SK-N-SH treated with all-trans-retinoic acid at 6 μM for 48 hours (cell line): ENCODE measurements at regions not wholly inside any gene's neighbourhood (a gene's known extent, or its start where the extent isn't known, plus 50 kb on each side); places are given as distances from the start of the nearest gene placed in this dataset.

Source experiments
- ATAC-seq: fragments of 200-7000 bp; cut with Tn5 transposase; 3 replicates; pipeline ENCODE4 v1.9.1; 2020; ENCODE audit warnings: mild to moderate bottlenecking, moderate library complexity
- ARNTL ChIP-seq: fragments of 450-650 bp; formaldehyde crosslinking; IDR thresholded peaks from 2 replicates; pipeline ENCODE4 v1.5.0; 2020; ENCODE audit warnings: low read depth, mild to moderate bottlenecking, moderate library complexity, borderline replicate concordance
- BACH2 ChIP-seq: fragments of 250-450 bp; sonication (Bioruptor Pico); IDR thresholded peaks from 2 replicates; pipeline ENCODE4 v1.9.0; 2021; ENCODE audit warnings: mild to moderate bottlenecking, borderline replicate concordance
- CSDC2 ChIP-seq: fragments of 250-450 bp; sonication (Bioruptor Pico); IDR thresholded peaks from 2 replicates; pipeline ENCODE4 v1.5.0; 2020; ENCODE audit warnings: mild to moderate bottlenecking, moderate library complexity
- CSRNP3 ChIP-seq: fragments of 250-450 bp; sonication (Bioruptor Pico); IDR thresholded peaks from 2 replicates; pipeline ENCODE4 v1.5.1; 2021; ENCODE audit warnings: mild to moderate bottlenecking, moderate library complexity
- ESRRG ChIP-seq: fragments of 250-450 bp; sonication (Bioruptor Pico); IDR thresholded peaks from 2 replicates; pipeline ENCODE4 v1.6.1; 2021; ENCODE audit warnings: mild to moderate bottlenecking
- GLIS3 ChIP-seq: fragments of 250-450 bp; sonication (Bioruptor Pico); IDR thresholded peaks from 2 replicates; pipeline ENCODE4 v1.5.0; 2020; ENCODE audit warnings: mild to moderate bottlenecking, moderate library complexity
- ISL1 ChIP-seq: fragments of 250-450 bp; sonication (Bioruptor Pico); IDR thresholded peaks from 2 replicates; pipeline ENCODE4 v2.1.2; 2022; ENCODE audit warnings: mild to moderate bottlenecking, moderate library complexity
- OSR1 ChIP-seq: fragments of 250-450 bp; sonication (Bioruptor Pico); IDR thresholded peaks from 2 replicates; pipeline ENCODE4 v1.8.0; 2022; ENCODE audit warnings: moderate library complexity, mild to moderate bottlenecking, inconsistent platforms
- PATZ1 ChIP-seq: fragments of 250-450 bp; sonication (Bioruptor Pico); IDR thresholded peaks from 2 replicates; pipeline ENCODE4 v1.8.0; 2020; ENCODE audit warnings: mild to moderate bottlenecking, moderate library complexity, borderline replicate concordance
- PPARA ChIP-seq: fragments of 250-450 bp; sonication (Bioruptor Pico); IDR thresholded peaks from 2 replicates; pipeline ENCODE4 v1.5.0; 2020; ENCODE audit warnings: mild to moderate bottlenecking, borderline replicate concordance
- RARB ChIP-seq: fragments of 250-450 bp; sonication (Bioruptor Pico); IDR thresholded peaks from 2 replicates; pipeline ENCODE4 v1.8.0; 2021; ENCODE audit warnings: mild to moderate bottlenecking, moderate library complexity
- SNAI2 ChIP-seq: fragments of 250-450 bp; sonication (Bioruptor Pico); IDR thresholded peaks from 2 replicates; pipeline ENCODE4 v1.5.0; 2020; ENCODE audit warnings: mild to moderate bottlenecking, moderate library complexity
- TCF4 ChIP-seq: fragments of 250-450 bp; sonication (Bioruptor Pico); IDR thresholded peaks from 2 replicates; pipeline ENCODE4 v1.8.0; 2021; ENCODE audit warnings: mild to moderate bottlenecking, moderate library complexity, borderline replicate concordance
- TOX ChIP-seq: fragments of 250-450 bp; sonication (Bioruptor Pico); IDR thresholded peaks from 2 replicates; pipeline ENCODE4 v1.8.0; 2021; ENCODE audit warnings: mild to moderate bottlenecking, moderate library complexity, borderline replicate concordance
- ZC3H10 ChIP-seq: fragments of 250-450 bp; sonication (Bioruptor Pico); IDR thresholded peaks from 2 replicates; pipeline ENCODE4 v1.5.1; 2021; ENCODE audit warnings: mild to moderate bottlenecking, moderate library complexity
- ZFP3 ChIP-seq: fragments of 250-450 bp; sonication (Bioruptor Pico); IDR thresholded peaks from 2 replicates; pipeline ENCODE4 v1.5.0; 2020; ENCODE audit warnings: mild to moderate bottlenecking, moderate library complexity
- ZFP30 ChIP-seq: fragments of 450-650 bp; formaldehyde crosslinking; IDR thresholded peaks from 2 replicates; pipeline ENCODE4 v1.5.0; 2022; ENCODE audit warnings: mild to moderate bottlenecking, moderate library complexity
- ZNF565 ChIP-seq: fragments of 450-650 bp; formaldehyde crosslinking; conservative IDR thresholded peaks from 2 replicates; pipeline ENCODE4 v1.5.0; 2020; ENCODE audit warnings: low read depth, mild to moderate bottlenecking, moderate library complexity
- ZNF70 ChIP-seq: fragments of 450-650 bp; formaldehyde crosslinking; IDR thresholded peaks from 2 replicates; pipeline ENCODE4 v1.5.0; 2020; ENCODE audit warnings: mild to moderate bottlenecking, moderate library complexity
- ZNF8 ChIP-seq: fragments of 450-650 bp; formaldehyde crosslinking; IDR thresholded peaks from 2 replicates; pipeline ENCODE4 v1.5.0; 2020; ENCODE audit warnings: mild to moderate bottlenecking, moderate library complexity
- TF ChIP-seq, protein P1 (sequence below): fragments of 250-450 bp; sonication (Bioruptor Pico); IDR thresholded peaks from 2 replicates; pipeline ENCODE4 v1.8.0; 2021; ENCODE audit warnings: low read depth, mild to moderate bottlenecking, moderate library complexity, borderline replicate concordance
- TF ChIP-seq, protein P2 (sequence below): fragments of 250-450 bp; sonication (Bioruptor Pico); IDR thresholded peaks from 2 replicates; pipeline ENCODE4 v1.5.0; 2020; ENCODE audit warnings: mild to moderate bottlenecking, moderate library complexity
- TF ChIP-seq, protein P3 (sequence below): fragments of 250-450 bp; sonication (Bioruptor Pico); IDR thresholded peaks from 2 replicates; pipeline ENCODE4 v1.5.1; 2020; ENCODE audit warnings: low read depth, mild to moderate bottlenecking, moderate library complexity

DNA sequence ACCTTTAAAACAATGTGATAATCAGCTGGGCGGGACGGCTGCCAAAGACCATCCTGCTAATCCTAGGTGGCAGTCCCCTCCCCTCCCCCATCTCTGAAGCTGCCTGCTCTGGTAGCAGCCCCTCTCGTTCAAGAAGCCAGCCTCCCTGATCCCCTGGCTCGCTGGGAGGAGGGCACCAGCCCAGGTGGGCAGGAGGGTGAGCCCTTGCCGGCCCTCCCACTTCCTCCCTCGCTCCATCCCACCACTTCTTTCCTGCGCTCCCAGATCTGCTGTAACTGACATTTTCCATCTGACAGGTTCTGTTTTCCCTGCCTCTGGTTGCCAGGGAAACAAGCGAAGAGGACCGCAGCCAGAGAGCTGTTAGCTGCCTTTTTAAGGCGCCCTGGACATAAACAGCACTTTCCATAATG, 155.7 kb upstream of the TNRC6C start:
- peak; percentile 94 for ATAC-seq
- TF ChIP-seq ESRRG (CRISPR knock-in tag) (no peak), CSDC2 (CRISPR knock-in tag) (no peak), ZFP30 (no peak), CSRNP3 (CRISPR knock-in tag) (no peak), TCF4 (CRISPR knock-in tag) (peak; percentile 51; the same call in 1 of the 2 replicates), RARB (no peak), ARNTL (CRISPR knock-in tag) (no peak), ZNF70 (CRISPR knock-in tag) (0 out of 2 replicates have a peak, but pooled peaks have one; percentile 8), ZFP3 (no peak), PPARA (CRISPR knock-in tag) (no peak), PATZ1 (CRISPR knock-in tag) (no peak), SNAI2 (CRISPR knock-in tag) (peak; percentile 18; the same call in 1 of the 2 replicates), GLIS3 (CRISPR knock-in tag) (no peak), ZNF565 (CRISPR knock-in tag) (no peak), TOX (no peak), ZNF8 (no peak), ISL1 (0 out of 2 replicates have a peak, but pooled peaks have one; percentile 17), OSR1 (no peak), BACH2 (no peak), ZC3H10 (CRISPR knock-in tag) (no peak)
- TF ChIP-seq, protein P1, sequence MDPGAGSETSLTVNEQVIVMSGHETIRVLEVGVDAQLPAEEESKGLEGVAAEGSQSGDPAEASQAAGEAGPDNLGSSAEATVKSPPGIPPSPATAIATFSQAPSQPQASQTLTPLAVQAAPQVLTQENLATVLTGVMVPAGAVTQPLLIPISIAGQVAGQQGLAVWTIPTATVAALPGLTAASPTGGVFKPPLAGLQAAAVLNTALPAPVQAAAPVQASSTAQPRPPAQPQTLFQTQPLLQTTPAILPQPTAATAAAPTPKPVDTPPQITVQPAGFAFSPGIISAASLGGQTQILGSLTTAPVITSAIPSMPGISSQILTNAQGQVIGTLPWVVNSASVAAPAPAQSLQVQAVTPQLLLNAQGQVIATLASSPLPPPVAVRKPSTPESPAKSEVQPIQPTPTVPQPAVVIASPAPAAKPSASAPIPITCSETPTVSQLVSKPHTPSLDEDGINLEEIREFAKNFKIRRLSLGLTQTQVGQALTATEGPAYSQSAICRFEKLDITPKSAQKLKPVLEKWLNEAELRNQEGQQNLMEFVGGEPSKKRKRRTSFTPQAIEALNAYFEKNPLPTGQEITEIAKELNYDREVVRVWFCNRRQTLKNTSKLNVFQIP: no peak
- TF ChIP-seq, protein P2, sequence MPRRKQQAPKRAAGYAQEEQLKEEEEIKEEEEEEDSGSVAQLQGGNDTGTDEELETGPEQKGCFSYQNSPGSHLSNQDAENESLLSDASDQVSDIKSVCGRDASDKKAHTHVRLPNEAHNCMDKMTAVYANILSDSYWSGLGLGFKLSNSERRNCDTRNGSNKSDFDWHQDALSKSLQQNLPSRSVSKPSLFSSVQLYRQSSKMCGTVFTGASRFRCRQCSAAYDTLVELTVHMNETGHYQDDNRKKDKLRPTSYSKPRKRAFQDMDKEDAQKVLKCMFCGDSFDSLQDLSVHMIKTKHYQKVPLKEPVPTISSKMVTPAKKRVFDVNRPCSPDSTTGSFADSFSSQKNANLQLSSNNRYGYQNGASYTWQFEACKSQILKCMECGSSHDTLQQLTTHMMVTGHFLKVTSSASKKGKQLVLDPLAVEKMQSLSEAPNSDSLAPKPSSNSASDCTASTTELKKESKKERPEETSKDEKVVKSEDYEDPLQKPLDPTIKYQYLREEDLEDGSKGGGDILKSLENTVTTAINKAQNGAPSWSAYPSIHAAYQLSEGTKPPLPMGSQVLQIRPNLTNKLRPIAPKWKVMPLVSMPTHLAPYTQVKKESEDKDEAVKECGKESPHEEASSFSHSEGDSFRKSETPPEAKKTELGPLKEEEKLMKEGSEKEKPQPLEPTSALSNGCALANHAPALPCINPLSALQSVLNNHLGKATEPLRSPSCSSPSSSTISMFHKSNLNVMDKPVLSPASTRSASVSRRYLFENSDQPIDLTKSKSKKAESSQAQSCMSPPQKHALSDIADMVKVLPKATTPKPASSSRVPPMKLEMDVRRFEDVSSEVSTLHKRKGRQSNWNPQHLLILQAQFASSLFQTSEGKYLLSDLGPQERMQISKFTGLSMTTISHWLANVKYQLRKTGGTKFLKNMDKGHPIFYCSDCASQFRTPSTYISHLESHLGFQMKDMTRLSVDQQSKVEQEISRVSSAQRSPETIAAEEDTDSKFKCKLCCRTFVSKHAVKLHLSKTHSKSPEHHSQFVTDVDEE (CRISPR knock-in tag): peak; percentile 79; the same call in 1 of the 2 replicates
- TF ChIP-seq, protein P3, sequence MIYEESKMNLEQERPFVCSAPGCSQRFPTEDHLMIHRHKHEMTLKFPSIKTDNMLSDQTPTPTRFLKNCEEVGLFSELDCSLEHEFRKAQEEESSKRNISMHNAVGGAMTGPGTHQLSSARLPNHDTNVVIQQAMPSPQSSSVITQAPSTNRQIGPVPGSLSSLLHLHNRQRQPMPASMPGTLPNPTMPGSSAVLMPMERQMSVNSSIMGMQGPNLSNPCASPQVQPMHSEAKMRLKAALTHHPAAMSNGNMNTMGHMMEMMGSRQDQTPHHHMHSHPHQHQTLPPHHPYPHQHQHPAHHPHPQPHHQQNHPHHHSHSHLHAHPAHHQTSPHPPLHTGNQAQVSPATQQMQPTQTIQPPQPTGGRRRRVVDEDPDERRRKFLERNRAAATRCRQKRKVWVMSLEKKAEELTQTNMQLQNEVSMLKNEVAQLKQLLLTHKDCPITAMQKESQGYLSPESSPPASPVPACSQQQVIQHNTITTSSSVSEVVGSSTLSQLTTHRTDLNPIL: no peak

- TF ChIP-seq ZNF70 (CRISPR knock-in tag): no peak
- no peak for TF ChIP-seq ZFP30
- TF ChIP-seq, protein P1: no peak
- no peak for TF ChIP-seq RARB
- TF ChIP-seq OSR1: no peak
- no peak for TF ChIP-seq SNAI2 (CRISPR knock-in tag)
- no peak for TF ChIP-seq ZFP3
- TF ChIP-seq ZC3H10 (CRISPR knock-in tag): no peak
- TF ChIP-seq GLIS3 (CRISPR knock-in tag): no peak
- no peak for TF ChIP-seq TCF4 (CRISPR knock-in tag)
- no peak for TF ChIP-seq PPARA (CRISPR knock-in tag)
- no peak; the same call in 2 of the 3 replicates for ATAC-seq
Measured at GRCh38 chr17:77803726-77804125, 154.8 kb upstream of the TNRC6C start.
